Upper lobe of left lung (tissue), 6 donors: ENCODE measurements at regions not wholly inside any gene's neighbourhood (a gene's known extent, or its start where the extent isn't known, plus 50 kb on each side); places are given as distances from the start of the nearest gene placed in this dataset.

Source experiments
- ATAC-seq, 2 donors: fragments of 200-7000 bp; cut with Tn5 transposase; one replicate each; pipeline ENCODE4 v1.9.1; 2022; ENCODE audit warnings: mild to moderate bottlenecking in 2 of 2, moderate library complexity in 2 of 2; ENCODE audit not compliant: low FRiP score in 2 of 2
- DNase-seq, 2 donors: peaks; one replicate each; pipeline ENCODE4 v3.0.0-alpha.2; 2019 to 2020
- H3K27ac ChIP-seq, 4 donors: fragments of 200-600 bp; sonication (generic); one replicate each; pipeline ENCODE4 v1.5.1; 2016 to 2019
- H3K27me3 ChIP-seq, 4 donors: fragments of 200-600 bp; sonication (generic); one replicate each; pipeline ENCODE4 v1.5.1; 2017 to 2019
- H3K36me3 ChIP-seq, 4 donors: fragments of 200-600 bp; sonication (generic); one replicate each; pipeline ENCODE4 v1.5.1; 2016 to 2019
- H3K4me1 ChIP-seq, 4 donors: fragments of 200-600 bp; sonication (generic); one replicate each; pipeline ENCODE4 v1.5.1; 2018 to 2019
- H3K4me3 ChIP-seq, 4 donors: fragments of 200-600 bp; sonication (generic); one replicate each; pipeline ENCODE4 v1.5.1; 2017 to 2019; ENCODE audit warnings: mild to moderate bottlenecking in 2 of 4, moderate library complexity in 1 of 4
- H3K9me3 ChIP-seq, 4 donors: fragments of 200-600 bp; sonication (generic); one replicate each; pipeline ENCODE4 v1.5.1; 2018 to 2019
- EP300 ChIP-seq, 4 donors: sonication (generic); formaldehyde crosslinking; IDR thresholded peaks; one replicate each; pipeline ENCODE4 v1.5.1; 2017; ENCODE audit warnings: antibody characterized with exemption in 4 of 4, control low read depth in 2 of 4
- POLR2A ChIP-seq, 4 donors: fragments of 450-650 bp; IDR thresholded peaks; one replicate each; pipeline ENCODE4 v1.5.1; 2016 to 2017; ENCODE audit warnings: antibody characterized with exemption in 4 of 4, mild to moderate bottlenecking in 2 of 4
- POLR2AphosphoS5 ChIP-seq, 2 donors: sonication (generic); formaldehyde crosslinking; IDR thresholded peaks; one replicate each; pipeline ENCODE4 v1.5.1; 2017; ENCODE audit warnings: antibody characterized with exemption in 2 of 2
- WGBS, 2 donors: methylation state at CpG; one replicate each; pipeline ENCODE4 v1.1.5; 2017 to 2018; 5-methylcytosine and 5-hydroxymethylcytosine counted together
- TF ChIP-seq, protein P1 (sequence below), 6 experiments: fragments of 450-650 bp in 4 of 6; fragments of 200-600 bp in 2 of 6; sonication (generic) in 2 of 6; IDR thresholded peaks; one replicate each; pipeline ENCODE4 v1.5.1; 2016 to 2019; ENCODE audit warnings: antibody characterized with exemption in 6 of 6
- donor health status: DM: no; HTN: no; CAD: no; lungs with moderate emphysema.
- donor health status: DM: no; HTN: yes; CAD: no; lungs with severe emphysema.

DNA sequence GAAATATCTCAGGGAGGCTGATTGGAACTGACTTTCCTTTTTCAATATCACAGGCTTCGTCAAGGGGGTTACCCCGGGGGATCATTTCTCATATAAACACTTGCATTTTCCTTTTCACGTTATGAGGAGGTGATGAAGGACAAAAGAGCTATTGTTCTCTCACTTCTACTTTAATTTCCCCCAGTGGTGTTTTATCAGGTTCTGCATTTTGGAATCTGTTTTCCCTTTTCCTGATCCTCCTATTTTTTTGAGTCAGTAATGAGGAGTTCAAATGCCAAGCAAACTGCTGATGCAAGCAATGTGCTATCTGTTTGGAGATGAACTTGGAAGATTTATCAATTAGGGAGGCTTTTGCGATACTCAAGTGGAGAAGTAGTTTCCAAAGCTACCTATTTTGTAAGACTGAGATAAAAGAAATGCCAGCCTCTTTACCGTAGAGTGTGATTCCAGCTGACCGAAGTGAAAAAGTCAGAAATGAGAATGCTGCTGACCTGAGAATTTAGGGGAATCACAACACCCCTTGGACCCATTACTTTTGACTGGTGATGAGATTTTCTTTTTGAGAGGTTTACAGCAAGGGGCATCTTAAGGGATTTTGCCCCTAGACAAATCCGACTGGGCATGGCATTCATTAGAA, 556.0 kb downstream of the RNF144A start:
- H3K27me3 ChIP-seq, result no peaks in the 10 kb centered on the region
- H3K36me3 ChIP-seq, result no peaks in the 10 kb centered on the region
- H3K27ac ChIP-seq, result no peak overlapping the region
- 62 to 72% methylated on average over 7 of the region's 7 CpGs for WGBS, 2 donors
- H3K9me3 ChIP-seq, result no peaks in the 10 kb centered on the region
- no peak for DNase-seq
- no peak for TF ChIP-seq POLR2AphosphoS5 (IDR thresholded peaks at IDR 0.05)
- TF ChIP-seq EP300 (IDR thresholded peaks at IDR 0.05), result no peak
- no peak for TF ChIP-seq POLR2A (IDR thresholded peaks at IDR 0.05)
- TF ChIP-seq, protein P1, sequence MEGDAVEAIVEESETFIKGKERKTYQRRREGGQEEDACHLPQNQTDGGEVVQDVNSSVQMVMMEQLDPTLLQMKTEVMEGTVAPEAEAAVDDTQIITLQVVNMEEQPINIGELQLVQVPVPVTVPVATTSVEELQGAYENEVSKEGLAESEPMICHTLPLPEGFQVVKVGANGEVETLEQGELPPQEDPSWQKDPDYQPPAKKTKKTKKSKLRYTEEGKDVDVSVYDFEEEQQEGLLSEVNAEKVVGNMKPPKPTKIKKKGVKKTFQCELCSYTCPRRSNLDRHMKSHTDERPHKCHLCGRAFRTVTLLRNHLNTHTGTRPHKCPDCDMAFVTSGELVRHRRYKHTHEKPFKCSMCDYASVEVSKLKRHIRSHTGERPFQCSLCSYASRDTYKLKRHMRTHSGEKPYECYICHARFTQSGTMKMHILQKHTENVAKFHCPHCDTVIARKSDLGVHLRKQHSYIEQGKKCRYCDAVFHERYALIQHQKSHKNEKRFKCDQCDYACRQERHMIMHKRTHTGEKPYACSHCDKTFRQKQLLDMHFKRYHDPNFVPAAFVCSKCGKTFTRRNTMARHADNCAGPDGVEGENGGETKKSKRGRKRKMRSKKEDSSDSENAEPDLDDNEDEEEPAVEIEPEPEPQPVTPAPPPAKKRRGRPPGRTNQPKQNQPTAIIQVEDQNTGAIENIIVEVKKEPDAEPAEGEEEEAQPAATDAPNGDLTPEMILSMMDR (IDR thresholded peaks at IDR 0.05), result no peak
- no peak overlapping the region for H3K4me3 ChIP-seq
- H3K4me1 ChIP-seq, result no peaks in the 10 kb centered on the region
- no peak for ATAC-seq

DNA sequence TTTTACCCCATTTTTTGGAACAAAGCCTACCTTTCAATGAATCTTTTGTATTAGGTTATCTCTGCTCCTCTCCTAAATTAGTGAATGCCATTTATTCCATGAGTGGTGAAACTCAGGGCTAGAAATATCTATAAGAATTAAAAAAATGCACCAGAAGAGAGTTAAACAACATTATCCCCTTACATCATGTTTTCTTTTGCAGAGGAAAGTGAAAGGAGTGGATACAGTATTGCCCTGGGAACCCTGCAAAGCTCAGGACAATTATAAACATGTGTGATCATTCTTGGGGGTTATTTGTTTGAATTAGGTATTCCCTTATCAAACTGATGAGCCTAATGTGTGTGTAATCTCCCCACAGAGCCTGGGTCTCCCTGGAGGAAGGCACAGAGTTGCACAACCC, 559.2 kb downstream of the RNF144A start:
- Histone ChIP-seq H3K36me3 (no peaks in the 10 kb centered on the region), H3K27ac (no peak overlapping the region), H3K9me3 (no peaks in the 10 kb centered on the region), H3K4me3 (no peak overlapping the region), H3K27me3 (no peaks in the 10 kb centered on the region), H3K4me1 (no peaks in the 10 kb centered on the region)
- no peak for DNase-seq
- no peak for TF ChIP-seq EP300 (IDR thresholded peaks at IDR 0.05)
- no peak for TF ChIP-seq POLR2AphosphoS5 (IDR thresholded peaks at IDR 0.05)
- TF ChIP-seq, protein P1 (IDR thresholded peaks at IDR 0.05), result no peak
- TF ChIP-seq POLR2A (IDR thresholded peaks at IDR 0.05), result no peak
- no peak for ATAC-seq

DNA sequence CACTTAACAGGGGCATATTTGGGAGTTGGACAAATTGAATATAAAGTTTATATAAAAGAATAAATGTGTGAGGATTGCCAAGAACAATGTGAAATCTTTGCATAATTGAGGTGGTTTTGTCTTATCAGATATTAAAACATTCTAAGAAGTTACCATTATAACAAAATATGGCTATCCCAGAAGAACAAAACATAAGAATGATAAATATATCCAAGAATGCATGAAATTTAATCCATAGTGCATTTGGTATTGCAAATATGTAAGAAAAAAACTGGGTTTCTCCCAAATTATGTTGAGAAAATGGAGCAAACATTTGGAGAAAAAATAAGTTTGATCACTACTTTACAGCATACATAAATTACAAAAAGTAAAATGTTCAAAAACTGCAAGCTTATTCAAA, 562.4 kb downstream of the RNF144A start:
- TF ChIP-seq POLR2AphosphoS5 (IDR thresholded peaks at IDR 0.05) (no peak), EP300 (IDR thresholded peaks at IDR 0.05) (no peak), POLR2A (IDR thresholded peaks at IDR 0.05) (no peak)
- TF ChIP-seq, protein P1 (IDR thresholded peaks at IDR 0.05), result no peak
- H3K27me3 ChIP-seq, result no peaks in the 10 kb centered on the region
- ATAC-seq (no peak), DNase-seq (no peak)
- no peaks in the 10 kb centered on the region for H3K4me1 ChIP-seq
- H3K9me3 ChIP-seq, result no peaks in the 10 kb centered on the region
- H3K4me3 ChIP-seq, result no peak overlapping the region
- no peak overlapping the region for H3K27ac ChIP-seq
- H3K36me3 ChIP-seq, result no peaks in the 10 kb centered on the region

DNA sequence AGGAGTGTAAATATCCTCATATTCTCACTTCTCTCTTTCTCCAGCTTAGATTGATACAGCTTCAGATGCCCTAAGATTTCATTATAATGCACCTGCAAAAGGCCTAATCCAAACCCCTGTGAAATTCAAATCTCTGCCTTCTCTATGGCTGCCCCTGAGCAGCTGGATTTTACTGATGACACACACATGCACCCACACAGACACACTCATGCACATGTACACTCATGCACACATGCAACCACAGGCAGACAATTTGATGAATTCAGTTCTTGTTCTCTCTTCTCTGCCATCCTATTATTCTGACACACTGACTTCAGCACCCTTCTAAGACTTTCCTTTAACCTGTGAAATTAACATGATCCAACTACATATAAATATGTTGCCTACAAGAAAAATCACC, 563.2 kb downstream of the RNF144A start:
- TF ChIP-seq POLR2AphosphoS5 (IDR thresholded peaks at IDR 0.05), result no peak
- TF ChIP-seq, protein P1 (IDR thresholded peaks at IDR 0.05), result no peak
- TF ChIP-seq POLR2A (IDR thresholded peaks at IDR 0.05), result no peak
- TF ChIP-seq EP300 (IDR thresholded peaks at IDR 0.05), result no peak
- H3K4me1 ChIP-seq, result no peaks in the 10 kb centered on the region
- no peak overlapping the region for H3K4me3 ChIP-seq
- ATAC-seq (no peak), DNase-seq (no peak)
- H3K27ac ChIP-seq, result no peak overlapping the region
- H3K36me3 ChIP-seq, result no peaks in the 10 kb centered on the region
- H3K9me3 ChIP-seq, result no peaks in the 10 kb centered on the region
- H3K27me3 ChIP-seq, result no peaks in the 10 kb centered on the region

DNA sequence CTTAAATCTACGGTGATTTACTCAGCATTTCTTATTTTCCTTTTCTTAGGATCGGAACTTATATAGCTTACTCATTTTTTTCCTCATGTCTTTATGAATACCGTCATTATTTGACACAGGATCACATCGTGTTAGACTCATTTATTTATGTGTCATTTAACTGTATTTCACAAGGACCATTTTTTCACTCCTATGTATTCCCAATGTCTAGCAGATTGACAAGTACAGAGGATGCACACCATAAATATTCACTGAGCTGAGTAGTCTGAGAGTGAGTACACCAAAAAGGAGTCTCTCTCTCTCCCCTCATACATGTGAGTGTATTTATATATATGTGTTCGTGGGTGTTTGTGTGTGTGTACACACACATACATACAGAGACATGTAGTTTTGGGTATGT, 573.5 kb downstream of the RNF144A start:
- no peak for TF ChIP-seq POLR2AphosphoS5 (IDR thresholded peaks at IDR 0.05)
- no peak for TF ChIP-seq POLR2A (IDR thresholded peaks at IDR 0.05)
- TF ChIP-seq, protein P1 (IDR thresholded peaks at IDR 0.05), result no peak
- no peak for TF ChIP-seq EP300 (IDR thresholded peaks at IDR 0.05)
- 72 to 77% methylated on average over 5 of the region's 5 CpGs for WGBS, 2 donors
- ATAC-seq, result no peak

More for the DNA sequence above, 573.5 kb downstream of the RNF144A start:
- Histone ChIP-seq H3K4me3 (no peak overlapping the region), H3K36me3 (no peaks in the 10 kb centered on the region), H3K27me3 (no peaks in the 10 kb centered on the region), H3K9me3 (no peaks in the 10 kb centered on the region), H3K4me1 (no peaks in the 10 kb centered on the region), H3K27ac (no peak overlapping the region)
- DNase-seq, result no peak
